Stimulated activated CD4-positive, alpha-beta T cell treated with anti-CD3 and anti-CD28 coated beads, Interleukin-2, amount 100 ng/mL, for 48 hours (primary cell): ENCODE measurements at regions not wholly inside any gene's neighbourhood (a gene's known extent, or its start where the extent isn't known, plus 50 kb on each side); places are given as distances from the start of the nearest gene placed in this dataset.

ENCODE experiments used
- DNase-seq, 2 donors: peaks; one replicate each; pipeline ENCODE4 v3.0.0-alpha.2; 2020

- DNase-seq, result no peak
These were observed 100.9 kb upstream of the NEBL start for GRCh38 chr10:20998036-20998435.

- no peak for DNase-seq
These were observed 98.2 kb upstream of the NEBL start for GRCh38 chr10:20995123-20995987.

- no peak for DNase-seq
These were observed 96.9 kb upstream of the NEBL start for GRCh38 chr10:20993830-20994527.

GRCh38 chr10:20993389-20993788 lies 96.3 kb upstream of the NEBL start:
- DNase-seq, result no peak

- no peak for DNase-seq
These were observed 94.4 kb upstream of the NEBL start for GRCh38 chr10:20991526-20991925.

- DNase-seq, result no peak
These were observed 93.5 kb upstream of the NEBL start for GRCh38 chr10:20990604-20991003.

GRCh38 chr10:20988357-20988983 lies 91.4 kb upstream of the NEBL start:
- DNase-seq, result no peak

GRCh38 chr10:20986049-20986448 lies 88.9 kb upstream of the NEBL start:
- DNase-seq, result no peak

- no peak for DNase-seq
These were observed 87.6 kb upstream of the NEBL start for GRCh38 chr10:20984662-20985061.

- no peak for DNase-seq
These were observed 84.4 kb upstream of the NEBL start for GRCh38 chr10:20981419-20981953.

GRCh38 chr10:20978617-20979016 lies 81.5 kb upstream of the NEBL start:
- no peak for DNase-seq

GRCh38 chr10:20977300-20977699 lies 80.2 kb upstream of the NEBL start:
- no peak for DNase-seq

GRCh38 chr10:20976891-20977290 lies 79.8 kb upstream of the NEBL start:
- DNase-seq, result no peak

- DNase-seq, result no peak
These were observed 79.3 kb upstream of the NEBL start for GRCh38 chr10:20976390-20976789.

GRCh38 chr10:20975236-20975635 lies 78.1 kb upstream of the NEBL start:
- DNase-seq, result no peak

- DNase-seq, result no peak
These were observed 75.8 kb upstream of the NEBL start for GRCh38 chr10:20972925-20973324.

GRCh38 chr10:20971901-20972300 lies 74.8 kb upstream of the NEBL start:
- no peak for DNase-seq

GRCh38 chr10:20970708-20971107 lies 73.6 kb upstream of the NEBL start:
- DNase-seq, result no peak

GRCh38 chr10:20970044-20970443 lies 72.9 kb upstream of the NEBL start:
- no peak for DNase-seq

- DNase-seq, result no peak
These were observed 69.3 kb upstream of the NEBL start for GRCh38 chr10:20966426-20966825.

- no peak for DNase-seq
These were observed 66.8 kb upstream of the NEBL start for GRCh38 chr10:20963721-20964595.

GRCh38 chr10:20963056-20963455 lies 65.9 kb upstream of the NEBL start:
- DNase-seq, result no peak

GRCh38 chr10:20962165-20962564 lies 65.1 kb upstream of the NEBL start:
- no peak for DNase-seq
